B cell (primary cell): ENCODE measurements at regions not wholly inside any gene's neighbourhood (a gene's known extent, or its start where the extent isn't known, plus 50 kb on each side); places are given as distances from the start of the nearest gene placed in this dataset.

ENCODE experiments used
- ATAC-seq: fragments of 200-7000 bp; cut with Tn5 transposase; one replicate; pipeline ENCODE4 v1.10.0; 2021; ENCODE audit warnings: low read depth, mild to moderate bottlenecking, moderate number of reproducible peaks, moderate library complexity
- CTCF ChIA-PET: fragments of 350-600 bp; sonication (Branson Sonifier 250); formaldehyde crosslinking; loops from one replicate; lab custom pipeline; 2021; ENCODE audit warnings: antibody characterized with exemption, inconsistent platforms; lab: Charles Lee
- POLR2A ChIA-PET: fragments of 350-600 bp; sonication (Branson Sonifier 250); formaldehyde crosslinking; loops from one replicate; lab custom pipeline; 2021; ENCODE audit warnings: antibody characterized with exemption; lab: Charles Lee
- DNase-seq: peaks from one replicate; pipeline ENCODE4 v3.0.0; 2013
- H2AFZ ChIP-seq: 2 replicates; pipeline ENCODE4 v1.6.1; 2012; ENCODE audit warnings: mild to moderate bottlenecking, low read depth, low read length; ENCODE audit not compliant: insufficient read depth, poor library complexity, severe bottlenecking
- H3K27ac ChIP-seq, 2 donors: 1 replicate in 1 of 2; 2 replicates in 1 of 2; pipeline ENCODE4 v1.5.1; 2012 to 2013; ENCODE audit warnings: low read length in 2 of 2, mild to moderate bottlenecking in 2 of 2, moderate library complexity in 1 of 2
- H3K27me3 ChIP-seq, 4 experiments: fragments of 200-600 bp in 1 of 4; sonication (generic) in 1 of 4; replicated peaks in 1 of 4; 1 replicate in 2 of 4; 2 replicates in 2 of 4; pipeline versions ENCODE4 v1.6.1 to v1.7.0; 2013 to 2016; ENCODE audit warnings: low read length in 3 of 4, mild to moderate bottlenecking in 2 of 4, mixed read lengths in 1 of 4, moderate library complexity in 1 of 4; ENCODE audit not compliant: insufficient read depth in 4 of 4, control insufficient read depth in 3 of 4; ENCODE audit errors: control extremely low read depth in 1 of 4
- H3K36me3 ChIP-seq, 2 experiments: replicated peaks in 1 of 2; 1 replicate in 1 of 2; 2 replicates in 1 of 2; pipeline versions ENCODE4 v1.6.1 to v1.7.1; 2013; ENCODE audit warnings: low read length in 1 of 2; ENCODE audit not compliant: insufficient read depth in 2 of 2, control insufficient read depth in 1 of 2; ENCODE audit errors: control extremely low read depth in 1 of 2, extremely low read depth in 1 of 2
- H3K4me1 ChIP-seq, 2 donors: fragments of 200-600 bp in 1 of 2; sonication (generic) in 1 of 2; 1 replicate in 1 of 2; 2 replicates in 1 of 2; pipeline versions ENCODE4 v1.5.1 to v1.6.1; 2013 to 2017; ENCODE audit warnings: low read length in 2 of 2; ENCODE audit not compliant: control insufficient read depth in 2 of 2, insufficient read depth in 2 of 2
- H3K4me2 ChIP-seq: replicated peaks from 2 replicates; pipeline ENCODE3; 2012; ENCODE audit warnings: mild to moderate bottlenecking, low read depth, low read length; ENCODE audit not compliant: poor library complexity, severe bottlenecking
- H3K4me3 ChIP-seq, 5 experiments: fragments of 200-600 bp in 1 of 5; sonication (generic) in 1 of 5; 1 replicate in 3 of 5; 2 replicates in 2 of 5; pipeline versions ENCODE4 v1.5.1 to v1.7.0; 2011 to 2016; ENCODE audit warnings: low read length in 4 of 5, mild to moderate bottlenecking in 4 of 5, low read depth in 2 of 5, control low read depth in 1 of 5, moderate library complexity in 1 of 5; ENCODE audit not compliant: insufficient read depth in 1 of 5; ENCODE audit errors: control extremely low read depth in 1 of 5, extremely low read depth in 1 of 5
- H3K79me2 ChIP-seq: fragments of 200-600 bp; sonication (generic); one replicate; pipeline ENCODE4 v1.6.0; 2016; ENCODE audit warnings: low read length; ENCODE audit not compliant: control insufficient read depth, insufficient read depth
- H3K9ac ChIP-seq: fragments of 200-600 bp; sonication (generic); 2 replicates; pipeline ENCODE4 v1.6.1; 2017; ENCODE audit warnings: mild to moderate bottlenecking, low read length, moderate library complexity
- H3K9me3 ChIP-seq, 3 donors: one replicate each; pipeline versions ENCODE4 v1.6.1 to v1.7.1; 2013; ENCODE audit warnings: low read length in 2 of 3; ENCODE audit not compliant: control insufficient read depth in 2 of 3, insufficient read depth in 1 of 3; ENCODE audit errors: control extremely low read depth in 1 of 3
- H4K20me1 ChIP-seq: 2 replicates; pipeline ENCODE4 v1.6.0; 2012; ENCODE audit warnings: mild to moderate bottlenecking, low read length; ENCODE audit not compliant: insufficient read depth, control insufficient read depth, poor library complexity, severe bottlenecking
- H3K27ac Mint-ChIP-seq: one replicate; pipeline ENCODE4 v1.8.0; 2021; ENCODE audit warnings: mixed read lengths
- H3K27me3 Mint-ChIP-seq: one replicate; pipeline ENCODE4 v1.8.0; 2021; ENCODE audit warnings: mixed read lengths
- H3K4me1 Mint-ChIP-seq: one replicate; pipeline ENCODE4 v1.8.0; 2021; ENCODE audit warnings: mixed read lengths
- H3K4me3 Mint-ChIP-seq: one replicate; pipeline ENCODE4 v1.8.0; 2021; ENCODE audit warnings: mixed read lengths
- H3K9me3 Mint-ChIP-seq: one replicate; pipeline ENCODE4 v1.8.0; 2022; ENCODE audit warnings: mixed read lengths; ENCODE audit not compliant: insufficient read depth
- EZH2 ChIP-seq: IDR thresholded peaks from 2 replicates; pipeline ENCODE4 v1.6.1; 2012; ENCODE audit warnings: borderline replicate concordance, low read depth, mild to moderate bottlenecking, moderate library complexity, low read length; ENCODE audit not compliant: insufficient read depth, poor library complexity, severe bottlenecking
- WGBS: methylation state at CpG from one replicate; pipeline ENCODE4 v1.1.5; 2013; ENCODE audit warnings: missing lambda C conversion rate; ENCODE audit not compliant: insufficient coverage; 5-methylcytosine and 5-hydroxymethylcytosine counted together
- intact Hi-C: fragments of 100-400 bp; cut with micrococcal nuclease; formaldehyde crosslinking; loops from one replicate; pipeline ENCODE4 v1.10.0; 2022
- TF ChIP-seq, protein P1 (sequence below): fragments of 200-600 bp; IDR thresholded peaks from one replicate; pipeline ENCODE4 v1.8.0; 2022; ENCODE audit warnings: antibody characterized with exemption, mild to moderate bottlenecking

DNA sequence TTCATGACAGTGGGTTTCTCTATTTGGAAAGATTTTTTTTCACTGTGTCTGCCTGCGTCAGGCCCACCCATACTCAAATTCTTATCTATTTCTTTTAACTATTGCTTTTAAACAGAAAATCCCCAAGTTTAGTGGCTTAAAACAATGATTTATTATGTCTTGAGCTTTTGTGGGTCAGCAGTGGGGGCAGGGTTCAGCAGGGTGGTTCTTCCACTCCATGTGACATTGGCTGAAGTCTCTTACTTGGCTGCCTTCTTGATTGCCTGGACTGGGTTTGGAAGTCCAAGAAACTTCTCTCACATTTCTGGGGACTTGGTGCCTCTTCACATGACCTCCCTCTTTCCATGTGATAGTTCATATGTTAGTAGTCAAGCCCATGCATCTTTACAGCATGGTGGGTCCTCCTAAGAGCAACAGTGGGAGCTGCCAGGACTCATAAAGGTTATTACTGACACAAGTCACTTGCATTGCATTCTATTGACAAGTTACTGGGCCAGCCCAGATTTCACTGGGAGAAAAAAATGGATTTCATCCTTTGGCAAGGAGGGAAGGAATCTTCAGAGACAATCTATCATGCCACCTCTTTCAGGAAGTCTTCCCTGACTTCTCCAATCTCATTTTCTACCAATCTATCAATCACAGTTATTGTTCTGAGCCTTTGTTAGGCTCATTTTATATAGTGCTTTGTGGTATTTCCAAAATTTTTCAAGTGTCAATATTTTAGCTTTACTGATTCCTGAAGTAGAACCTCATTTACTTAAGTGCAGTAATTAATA, 436.1 kb downstream of the XYLT1 start:
- Histone ChIP-seq H3K79me2 (peaks cover 9% of the 10 kb centered on the region), H3K27me3 (no peaks in the 10 kb centered on the region), H3K4me1 (no peaks in the 10 kb centered on the region), H3K4me2 (no peak overlapping the region), H3K27ac (no peak overlapping the region), H3K9me3 (peaks cover 0 to 3% (median 2%) of the 10 kb centered on the region in 3 donors), H3K9ac (no peak overlapping the region), H3K36me3 (peaks cover 0 to 2% of the 10 kb centered on the region in 2 experiments), H4K20me1 (no peaks in the 10 kb centered on the region), H2AFZ (no peak overlapping the region), H3K4me3 (no peak overlapping the region)
- DNase-seq (no peak), ATAC-seq (no peak)
- Mint-ChIP-seq H3K4me3 (no peak overlapping the region), H3K27ac (no peak overlapping the region), H3K27me3 (no peaks in the 10 kb centered on the region), H3K9me3 (no peaks in the 10 kb centered on the region), H3K4me1 (no peaks in the 10 kb centered on the region)
- ChIA-PET CTCF (interaction anchor here (0.6 kb wide), 1 partner anchor 67 kb away, joined by 3 read pairs; no protein-coding TSS in a partner anchor), POLR2A (no interaction called here)
- no CpG with 5 or more reads among the region's 1 CpG for WGBS
- intact Hi-C loops = no loop called here
- no peak for TF ChIP-seq EZH2
- TF ChIP-seq, protein P1, sequence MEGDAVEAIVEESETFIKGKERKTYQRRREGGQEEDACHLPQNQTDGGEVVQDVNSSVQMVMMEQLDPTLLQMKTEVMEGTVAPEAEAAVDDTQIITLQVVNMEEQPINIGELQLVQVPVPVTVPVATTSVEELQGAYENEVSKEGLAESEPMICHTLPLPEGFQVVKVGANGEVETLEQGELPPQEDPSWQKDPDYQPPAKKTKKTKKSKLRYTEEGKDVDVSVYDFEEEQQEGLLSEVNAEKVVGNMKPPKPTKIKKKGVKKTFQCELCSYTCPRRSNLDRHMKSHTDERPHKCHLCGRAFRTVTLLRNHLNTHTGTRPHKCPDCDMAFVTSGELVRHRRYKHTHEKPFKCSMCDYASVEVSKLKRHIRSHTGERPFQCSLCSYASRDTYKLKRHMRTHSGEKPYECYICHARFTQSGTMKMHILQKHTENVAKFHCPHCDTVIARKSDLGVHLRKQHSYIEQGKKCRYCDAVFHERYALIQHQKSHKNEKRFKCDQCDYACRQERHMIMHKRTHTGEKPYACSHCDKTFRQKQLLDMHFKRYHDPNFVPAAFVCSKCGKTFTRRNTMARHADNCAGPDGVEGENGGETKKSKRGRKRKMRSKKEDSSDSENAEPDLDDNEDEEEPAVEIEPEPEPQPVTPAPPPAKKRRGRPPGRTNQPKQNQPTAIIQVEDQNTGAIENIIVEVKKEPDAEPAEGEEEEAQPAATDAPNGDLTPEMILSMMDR = no peak

DNA sequence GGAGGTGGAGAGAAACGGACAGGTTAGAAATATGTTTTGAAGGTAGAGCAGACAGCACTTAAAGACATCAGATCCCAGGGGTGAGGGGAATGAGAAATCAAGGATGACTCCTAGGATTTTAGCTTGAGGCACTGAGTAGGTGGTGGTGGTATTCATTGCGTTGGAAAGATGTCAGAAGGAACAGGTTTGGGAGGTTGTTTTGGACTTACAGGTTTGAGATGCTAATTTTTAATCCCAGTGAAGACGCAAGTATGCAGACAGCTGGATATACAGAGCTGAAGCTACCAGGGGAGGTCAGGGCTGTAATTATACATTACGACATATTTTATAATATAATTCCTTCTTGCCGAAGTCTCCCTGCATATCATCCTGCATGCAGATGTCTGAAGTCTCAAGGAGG, 433.3 kb downstream of the XYLT1 start:
- Histone ChIP-seq H3K36me3 (no peaks in the 10 kb centered on the region), H3K79me2 (peaks cover under 1% of the 10 kb centered on the region), H3K9ac (no peak overlapping the region), H3K9me3 (no peaks in the 10 kb centered on the region), H3K4me3 (no peak overlapping the region), H3K4me2 (no peak overlapping the region), H4K20me1 (no peaks in the 10 kb centered on the region), H3K4me1 (no peaks in the 10 kb centered on the region), H3K27me3 (no peaks in the 10 kb centered on the region), H2AFZ (no peak overlapping the region), H3K27ac (no peak overlapping the region)
- TF ChIP-seq, protein P1 = no peak
- TF ChIP-seq EZH2 = no peak
- H3K4me1 Mint-ChIP-seq = no peaks in the 10 kb centered on the region
- H3K9me3 Mint-ChIP-seq = no peaks in the 10 kb centered on the region
- ChIA-PET POLR2A (no interaction called here), CTCF (interaction anchor here (2.8 kb wide), 1 partner anchor 11 kb away, joined by 7 read pairs; no protein-coding TSS in a partner anchor)
- 80% methylated on average over 2 of the region's 5 CpGs for WGBS
- ATAC-seq (no peak), DNase-seq (no peak)
- no peak overlapping the region for H3K27ac Mint-ChIP-seq
- intact Hi-C loops = no loop called here
- no peak overlapping the region for H3K4me3 Mint-ChIP-seq
- H3K27me3 Mint-ChIP-seq = no peaks in the 10 kb centered on the region
